Testis (tissue), 2 donors: ENCODE measurements at regions not wholly inside any gene's neighbourhood (a gene's known extent, or its start where the extent isn't known, plus 50 kb on each side); places are given as distances from the start of the nearest gene placed in this dataset.

Experiments used
- POLR2A ChIP-seq: fragments of 450-650 bp; IDR thresholded peaks from one replicate; pipeline ENCODE4 v1.6.1; 2017; ENCODE audit warnings: antibody characterized with exemption, mild to moderate bottlenecking, moderate library complexity
- TF ChIP-seq, protein P1 (sequence below), 3 experiments: fragments of 450-650 bp in 2 of 3; fragments of 200-600 bp in 1 of 3; sonication (generic) in 1 of 3; IDR thresholded peaks; one replicate each; pipeline ENCODE4 v1.5.1; 2016 to 2019; ENCODE audit warnings: antibody characterized with exemption in 3 of 3, mild to moderate bottlenecking in 2 of 3, moderate library complexity in 1 of 3

DNA sequence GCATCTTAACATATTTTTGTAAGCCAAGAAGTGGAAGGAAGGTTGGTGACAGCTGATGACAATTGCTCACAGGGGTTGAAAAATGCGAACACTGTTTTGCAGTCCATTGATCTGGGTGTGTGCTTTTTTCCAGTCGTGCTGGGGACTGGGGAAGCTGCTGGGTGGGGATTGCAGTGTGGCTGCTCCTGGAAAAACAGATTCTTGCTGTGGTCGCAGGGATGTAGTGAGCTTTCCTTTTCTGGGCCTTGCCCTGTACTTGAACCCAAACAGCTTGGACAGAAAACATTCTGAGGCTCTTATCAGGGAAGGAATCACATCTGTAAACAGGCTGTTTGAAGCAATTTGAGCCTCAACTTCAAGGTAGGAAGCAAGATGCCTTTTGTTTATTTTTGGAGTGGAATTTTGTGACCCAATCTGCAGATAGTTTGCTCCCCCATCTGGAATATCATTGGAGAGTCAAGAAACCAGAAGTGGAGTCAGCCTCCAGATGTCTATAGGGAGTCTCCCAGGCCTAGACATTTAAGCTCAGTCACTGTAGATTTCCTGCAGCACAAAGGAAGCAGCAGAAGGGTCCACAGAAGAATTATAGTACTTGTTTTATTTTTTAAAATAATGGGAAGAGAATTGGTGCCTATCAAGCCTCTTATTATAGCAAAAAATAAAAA, 279.2 kb upstream of the FERMT1 start:
- no peak for TF ChIP-seq POLR2A
- TF ChIP-seq, protein P1, sequence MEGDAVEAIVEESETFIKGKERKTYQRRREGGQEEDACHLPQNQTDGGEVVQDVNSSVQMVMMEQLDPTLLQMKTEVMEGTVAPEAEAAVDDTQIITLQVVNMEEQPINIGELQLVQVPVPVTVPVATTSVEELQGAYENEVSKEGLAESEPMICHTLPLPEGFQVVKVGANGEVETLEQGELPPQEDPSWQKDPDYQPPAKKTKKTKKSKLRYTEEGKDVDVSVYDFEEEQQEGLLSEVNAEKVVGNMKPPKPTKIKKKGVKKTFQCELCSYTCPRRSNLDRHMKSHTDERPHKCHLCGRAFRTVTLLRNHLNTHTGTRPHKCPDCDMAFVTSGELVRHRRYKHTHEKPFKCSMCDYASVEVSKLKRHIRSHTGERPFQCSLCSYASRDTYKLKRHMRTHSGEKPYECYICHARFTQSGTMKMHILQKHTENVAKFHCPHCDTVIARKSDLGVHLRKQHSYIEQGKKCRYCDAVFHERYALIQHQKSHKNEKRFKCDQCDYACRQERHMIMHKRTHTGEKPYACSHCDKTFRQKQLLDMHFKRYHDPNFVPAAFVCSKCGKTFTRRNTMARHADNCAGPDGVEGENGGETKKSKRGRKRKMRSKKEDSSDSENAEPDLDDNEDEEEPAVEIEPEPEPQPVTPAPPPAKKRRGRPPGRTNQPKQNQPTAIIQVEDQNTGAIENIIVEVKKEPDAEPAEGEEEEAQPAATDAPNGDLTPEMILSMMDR (IDR thresholded peaks at IDR 0.05): no peak
